H1 (cell line): ENCODE measurements at regions not wholly inside any gene's neighbourhood (a gene's known extent, or its start where the extent isn't known, plus 50 kb on each side); places are given as distances from the start of the nearest gene placed in this dataset.

Experiments used
- CTCF ChIA-PET: fragments of 300-600 bp; sonication (Branson Sonifier 250); formaldehyde crosslinking; loops from one replicate; lab custom pipeline; 2021; ENCODE audit not compliant: partially characterized antibody; lab: Charles Lee
- POLR2A ChIA-PET: fragments of 300-600 bp; sonication (Branson Sonifier 250); formaldehyde crosslinking; loops from one replicate; lab custom pipeline; 2021; ENCODE audit warnings: inconsistent platforms; ENCODE audit not compliant: partially characterized antibody; lab: Charles Lee
- DNase-seq, 2 experiments: peaks; one replicate each; pipeline versions ENCODE4 v3.0.0 to v3.0.0-alpha.2; 2010 to 2022; ENCODE audit warnings: low spot score in 2 of 2, low read depth in 1 of 2, mixed read lengths in 1 of 2
- FAIRE-seq: peaks from 2 replicates; lab custom pipeline; 2011; peaks lifted over from hg19 to GRCh38; lab: Jason Lieb, UNC
- H2AFZ ChIP-seq: 2 replicates; pipeline ENCODE4 v1.8.1; 2012; ENCODE audit warnings: low read length, inconsistent platforms
- H2AK5ac ChIP-seq: 2 replicates; pipeline ENCODE4 v1.6.1; 2013; ENCODE audit warnings: low read depth, low read length
- H2BK120ac ChIP-seq: replicated peaks from 2 replicates; pipeline ENCODE3; 2013; ENCODE audit warnings: low read depth, low read length, inconsistent platforms
- H2BK12ac ChIP-seq: 2 replicates; pipeline ENCODE4 v1.6.1; 2013; ENCODE audit warnings: low read depth, low read length
- H2BK15ac ChIP-seq: 2 replicates; pipeline ENCODE4 v1.6.1; 2013; ENCODE audit warnings: low read length
- H2BK20ac ChIP-seq: 2 replicates; pipeline ENCODE4 v1.6.1; 2013; ENCODE audit warnings: low read length
- H2BK5ac ChIP-seq: 2 replicates; pipeline ENCODE4 v1.6.1; 2013; ENCODE audit warnings: low read depth, low read length
- H3K14ac ChIP-seq: 2 replicates; pipeline ENCODE4 v1.6.1; 2013; ENCODE audit warnings: inconsistent platforms; ENCODE audit not compliant: insufficient read length
- H3K18ac ChIP-seq: 2 replicates; pipeline ENCODE4 v1.6.1; 2013; ENCODE audit warnings: low read length; ENCODE audit errors: extremely low read depth
- H3K23ac ChIP-seq: 2 replicates; pipeline ENCODE4 v1.6.1; 2013; ENCODE audit warnings: inconsistent platforms; ENCODE audit not compliant: insufficient read length
- H3K23me2 ChIP-seq: 2 replicates; pipeline ENCODE4 v1.6.1; 2013; ENCODE audit warnings: low read depth, low read length
- H3K27ac ChIP-seq: 2 replicates; pipeline ENCODE4 v1.6.1; 2011; ENCODE audit warnings: low read depth, low read length, inconsistent platforms
- H3K27me3 ChIP-seq, 4 experiments: replicated peaks in 1 of 4; 1 replicate in 1 of 4; 2 replicates in 3 of 4; pipeline versions ENCODE4 v1.6.1 to v1.8.1; 2011 to 2013; ENCODE audit warnings: low read length in 3 of 4, mild to moderate bottlenecking in 3 of 4, inconsistent platforms in 2 of 4, mixed read lengths in 2 of 4, moderate library complexity in 1 of 4; ENCODE audit not compliant: control insufficient read depth in 3 of 4, insufficient read depth in 3 of 4; ENCODE audit errors: extremely low read depth in 1 of 4
- H3K36me3 ChIP-seq, 4 experiments: 2 replicates each; pipeline versions ENCODE4 v1.6.1 to v1.8.1; 2011 to 2013; ENCODE audit warnings: mild to moderate bottlenecking in 4 of 4, low read length in 3 of 4, moderate library complexity in 2 of 4, control low read depth in 1 of 4, inconsistent platforms in 1 of 4; ENCODE audit not compliant: insufficient read depth in 4 of 4, control insufficient read depth in 2 of 4
- H3K4ac ChIP-seq: replicated peaks from 2 replicates; pipeline ENCODE3; 2013; ENCODE audit warnings: low read length, low read depth, mixed read lengths, inconsistent platforms; ENCODE audit not compliant: insufficient read length
- H3K4me1 ChIP-seq, 4 experiments: replicated peaks in 1 of 4; 1 replicate in 1 of 4; 2 replicates in 3 of 4; pipeline versions ENCODE4 v1.6.1 to v1.8.1; 2011 to 2013; ENCODE audit warnings: low read length in 3 of 4, inconsistent platforms in 2 of 4, mixed read lengths in 1 of 4; ENCODE audit not compliant: insufficient read depth in 4 of 4, control insufficient read depth in 3 of 4
- H3K4me2 ChIP-seq, 2 experiments: 2 replicates each; pipeline versions ENCODE4 v1.6.1 to v1.8.1; 2011 to 2013; ENCODE audit warnings: low read depth in 2 of 2, low read length in 2 of 2, control low read depth in 1 of 2, inconsistent platforms in 1 of 2, mild to moderate bottlenecking in 1 of 2; ENCODE audit not compliant: insufficient read depth in 1 of 2
- H3K4me3 ChIP-seq, 4 experiments: fragments of 200-600, 300-600 bp in 1 of 4; sonication (generic), shearing (Covaris generic), sonication (Bioruptor Twin) in 1 of 4; 2 replicates each; pipeline versions ENCODE4 v1.5.1 to v1.8.1; 2011 to 2016; ENCODE audit warnings: low read length in 4 of 4, low read depth in 3 of 4, control low read depth in 2 of 4, inconsistent platforms in 2 of 4, mild to moderate bottlenecking in 2 of 4, mixed read lengths in 1 of 4, moderate library complexity in 1 of 4; ENCODE audit not compliant: insufficient read depth in 2 of 4; ENCODE audit errors: extremely low read depth in 1 of 4
- H3K56ac ChIP-seq: replicated peaks from 2 replicates; pipeline ENCODE3; 2013; ENCODE audit warnings: low read depth, mild to moderate bottlenecking, mixed read lengths, low read length, inconsistent platforms; ENCODE audit not compliant: insufficient read length
- H3K79me1 ChIP-seq: 2 replicates; pipeline ENCODE4 v1.6.1; 2013; ENCODE audit warnings: low read depth, low read length, control low read depth
- H3K79me2 ChIP-seq, 2 experiments: 2 replicates each; pipeline versions ENCODE4 v1.6.1 to v1.8.1; 2012 to 2013; ENCODE audit warnings: low read length in 2 of 2, mild to moderate bottlenecking in 2 of 2, inconsistent platforms in 1 of 2; ENCODE audit not compliant: insufficient read depth in 2 of 2, control insufficient read depth in 1 of 2
- H3K9ac ChIP-seq, 4 experiments: replicated peaks in 1 of 4; 1 replicate in 1 of 4; 2 replicates in 3 of 4; pipeline versions ENCODE4 v1.6.1 to v1.8.1; 2011 to 2013; ENCODE audit warnings: low read depth in 3 of 4, low read length in 3 of 4, control low read depth in 2 of 4, mild to moderate bottlenecking in 2 of 4, moderate library complexity in 2 of 4, inconsistent platforms in 1 of 4; ENCODE audit errors: extremely low read depth in 1 of 4
- H3K9me3 ChIP-seq, 2 experiments: 2 replicates each; pipeline versions ENCODE4 v1.6.1 to v1.8.1; 2012 to 2013; ENCODE audit warnings: mild to moderate bottlenecking in 2 of 2, moderate library complexity in 2 of 2, control low read depth in 1 of 2, inconsistent platforms in 1 of 2, low read depth in 1 of 2, low read length in 1 of 2, mixed read lengths in 1 of 2; ENCODE audit not compliant: insufficient read depth in 2 of 2
- H4K20me1 ChIP-seq, 2 experiments: replicated peaks in 1 of 2; 2 replicates each; pipeline versions ENCODE3 to v1.8.1; 2011 to 2013; ENCODE audit warnings: inconsistent platforms in 2 of 2, low read length in 2 of 2, mild to moderate bottlenecking in 1 of 2; ENCODE audit not compliant: insufficient read depth in 2 of 2, control insufficient read depth in 1 of 2
- H4K5ac ChIP-seq: 2 replicates; pipeline ENCODE4 v1.6.1; 2013; ENCODE audit warnings: low read length, low read depth, mixed read lengths, inconsistent platforms; ENCODE audit not compliant: insufficient read length
- H4K8ac ChIP-seq: 2 replicates; pipeline ENCODE4 v1.8.0; 2013; ENCODE audit warnings: mild to moderate bottlenecking, moderate library complexity, low read length, inconsistent platforms; ENCODE audit not compliant: insufficient read depth; ENCODE audit errors: extremely low read depth
- H4K91ac ChIP-seq: replicated peaks from 2 replicates; pipeline ENCODE3; 2013; ENCODE audit warnings: low read length, mixed read lengths, inconsistent platforms; ENCODE audit not compliant: insufficient read length
- BACH1 ChIP-seq: IDR thresholded peaks from 2 replicates; pipeline ENCODE4 v1.6.1; 2012; ENCODE audit warnings: low read length, improper control_type of control experiment
- CEBPB ChIP-seq: IDR thresholded peaks from 2 replicates; pipeline ENCODE4 v1.6.1; 2012; ENCODE audit warnings: low read depth, low read length
- CHD2 ChIP-seq: IDR thresholded peaks from 2 replicates; pipeline ENCODE4 v1.6.1; 2012; ENCODE audit warnings: low read length, improper control_type of control experiment
- HDAC6 ChIP-seq: IDR thresholded peaks from one replicate; pipeline ENCODE4 v1.7.1; 2012; ENCODE audit warnings: low read depth, mild to moderate bottlenecking, inconsistent platforms, low read length, moderate library complexity
- JUN ChIP-seq: IDR thresholded peaks from 2 replicates; pipeline ENCODE4 v1.6.1; 2011; ENCODE audit warnings: low read depth, mild to moderate bottlenecking, improper control_type of control experiment, low read length
- KDM1A ChIP-seq: fragments of 200-600, 300-600 bp; sonication (generic); IDR thresholded peaks from 2 replicates; pipeline ENCODE4 v1.7.1; 2016; ENCODE audit warnings: mild to moderate bottlenecking, low read length, borderline replicate concordance
- KDM5A ChIP-seq: fragments of 200-600 bp; IDR thresholded peaks from 2 replicates; pipeline ENCODE4 v1.7.1; 2012; ENCODE audit warnings: mild to moderate bottlenecking, low read length, inconsistent platforms, mixed read lengths
- NANOG ChIP-seq: IDR thresholded peaks from 2 replicates; pipeline ENCODE4 v1.6.1; 2011; ENCODE audit warnings: low read length, low read depth, mild to moderate bottlenecking, inconsistent platforms; ENCODE audit not compliant: insufficient read depth, poor library complexity, severe bottlenecking
- PHF8 ChIP-seq: fragments of 200-600 bp; sonication (generic); conservative IDR thresholded peaks from 2 replicates; pipeline ENCODE4 v1.7.1; 2012; ENCODE audit warnings: low read depth, mild to moderate bottlenecking, inconsistent platforms, low read length, moderate library complexity
- SP2 ChIP-seq: IDR thresholded peaks from 2 replicates; pipeline ENCODE4 v1.6.1; 2012; ENCODE audit warnings: mild to moderate bottlenecking, low read length, inconsistent platforms
- TBP ChIP-seq: IDR thresholded peaks from 2 replicates; pipeline ENCODE4 v1.6.1; 2011; ENCODE audit warnings: low read depth, low read length, improper control_type of control experiment
- WGBS, 2 experiments: shearing (Covaris generic) in 1 of 2; methylation state at CpG; one replicate each; pipeline versions ENCODE4 v1.1.6 to v1.1.7; 2013 to 2015; ENCODE audit warnings: low lambda C conversion rate in 2 of 2, mixed read lengths in 2 of 2, inconsistent platforms in 1 of 2, low coverage in 1 of 2, missing lambda C conversion rate in 1 of 2; ENCODE audit not compliant: insufficient replicate concordance in 2 of 2, insufficient coverage in 1 of 2, insufficient read length in 1 of 2; ENCODE audit errors: extremely low coverage in 1 of 2, missing lambda C conversion rate in 1 of 2; 5-methylcytosine and 5-hydroxymethylcytosine counted together
- TF ChIP-seq, protein P1 (sequence below), 3 experiments: IDR thresholded peaks; 1 replicate in 2 of 3; 2 replicates in 1 of 3; pipeline versions ENCODE4 v1.5.1 to v1.6.1; 2011; ENCODE audit warnings: low read length in 3 of 3, mild to moderate bottlenecking in 3 of 3, inconsistent platforms in 2 of 3, low read depth in 1 of 3, moderate library complexity in 1 of 3; ENCODE audit not compliant: insufficient read depth in 1 of 3; ENCODE audit errors: control extremely low read depth in 1 of 3

DNA sequence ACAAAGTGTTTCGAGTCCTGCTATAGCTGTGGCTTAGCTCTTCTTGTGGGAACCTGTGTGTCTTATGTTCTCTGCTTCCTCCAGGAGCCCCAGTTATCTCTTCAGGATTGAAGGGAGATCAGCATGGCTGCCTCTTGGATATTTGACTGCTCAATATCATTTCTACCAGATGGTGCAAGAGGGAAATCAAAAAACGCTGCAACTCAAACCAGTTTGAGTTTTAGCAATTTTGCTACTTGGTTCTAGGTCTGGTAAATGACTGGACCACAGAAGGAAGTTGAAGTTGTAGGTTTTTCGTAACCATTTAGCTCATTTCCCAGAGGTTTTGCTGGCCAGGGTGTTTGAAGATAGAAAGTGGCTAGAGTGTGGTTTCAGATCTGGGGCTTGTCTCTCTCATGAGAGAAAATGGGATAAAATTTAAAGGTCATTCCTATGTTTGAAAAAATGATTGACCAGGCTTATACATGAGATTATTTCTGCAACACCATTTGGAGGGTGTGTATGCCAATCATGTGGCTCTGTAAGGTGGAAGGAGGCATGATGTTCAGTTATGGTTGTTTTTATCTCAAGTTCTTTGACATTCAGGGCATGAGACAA, 210.4 kb downstream of the SPRY1 start:
- POLR2A ChIA-PET: no interaction called here
- FAIRE-seq (no peak), DNase-seq (no peak)
- no peaks in the 10 kb centered on the region for H3K79me1 ChIP-seq
- CTCF ChIA-PET: interaction anchor here (0.6 to 1.2 kb wide), 2 partner anchors 17 to 25 kb away, joined by 3 to 4 read pairs; no protein-coding TSS in a partner anchor
- no peak overlapping the region for H3K4me3 ChIP-seq
- H3K4ac ChIP-seq: no peak overlapping the region
- H3K9me3 ChIP-seq: no peaks in the 10 kb centered on the region
- H3K4me2 ChIP-seq: no peak overlapping the region
- no peak overlapping the region for H2BK12ac ChIP-seq
- no peak overlapping the region for H2AFZ ChIP-seq
- H3K27me3 ChIP-seq: no peaks in the 10 kb centered on the region
- WGBS, 2 experiments: 87% methylated on average over 3 of the region's 3 CpGs; no CpG with 5 or more reads in 1 of the 2 experiments
- no peak overlapping the region for H3K56ac ChIP-seq
- H3K18ac ChIP-seq: no peak overlapping the region
- H2AK5ac ChIP-seq: no peak overlapping the region
- H3K23me2 ChIP-seq: no peaks in the 10 kb centered on the region
- H2BK20ac ChIP-seq: no peak overlapping the region
- H3K36me3 ChIP-seq: no peaks in the 10 kb centered on the region
- H3K27ac ChIP-seq: no peak overlapping the region
- H2BK120ac ChIP-seq: no peak overlapping the region
- H3K23ac ChIP-seq: no peak overlapping the region
- no peak overlapping the region for H3K9ac ChIP-seq
- no peaks in the 10 kb centered on the region for H3K79me2 ChIP-seq
- no peaks in the 10 kb centered on the region for H3K4me1 ChIP-seq
- no peak overlapping the region for H4K8ac ChIP-seq
- no peak overlapping the region for H2BK15ac ChIP-seq
- no peak overlapping the region for H3K14ac ChIP-seq
- no peaks in the 10 kb centered on the region for H4K20me1 ChIP-seq
- no peak overlapping the region for H4K5ac ChIP-seq
- no peak overlapping the region for H2BK5ac ChIP-seq
- no peak overlapping the region for H4K91ac ChIP-seq
- TF ChIP-seq SP2 (no peak), BACH1 (no peak), KDM1A (no peak), CEBPB (no peak), HDAC6 (no peak), NANOG (no peak), JUN (no peak), TBP (no peak), KDM5A (no peak), PHF8 (no peak), CHD2 (no peak)
- TF ChIP-seq, protein P1, sequence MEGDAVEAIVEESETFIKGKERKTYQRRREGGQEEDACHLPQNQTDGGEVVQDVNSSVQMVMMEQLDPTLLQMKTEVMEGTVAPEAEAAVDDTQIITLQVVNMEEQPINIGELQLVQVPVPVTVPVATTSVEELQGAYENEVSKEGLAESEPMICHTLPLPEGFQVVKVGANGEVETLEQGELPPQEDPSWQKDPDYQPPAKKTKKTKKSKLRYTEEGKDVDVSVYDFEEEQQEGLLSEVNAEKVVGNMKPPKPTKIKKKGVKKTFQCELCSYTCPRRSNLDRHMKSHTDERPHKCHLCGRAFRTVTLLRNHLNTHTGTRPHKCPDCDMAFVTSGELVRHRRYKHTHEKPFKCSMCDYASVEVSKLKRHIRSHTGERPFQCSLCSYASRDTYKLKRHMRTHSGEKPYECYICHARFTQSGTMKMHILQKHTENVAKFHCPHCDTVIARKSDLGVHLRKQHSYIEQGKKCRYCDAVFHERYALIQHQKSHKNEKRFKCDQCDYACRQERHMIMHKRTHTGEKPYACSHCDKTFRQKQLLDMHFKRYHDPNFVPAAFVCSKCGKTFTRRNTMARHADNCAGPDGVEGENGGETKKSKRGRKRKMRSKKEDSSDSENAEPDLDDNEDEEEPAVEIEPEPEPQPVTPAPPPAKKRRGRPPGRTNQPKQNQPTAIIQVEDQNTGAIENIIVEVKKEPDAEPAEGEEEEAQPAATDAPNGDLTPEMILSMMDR (IDR thresholded peaks at IDR 0.05; ENCODE audit: control extremely low read depth in 1 of 3, insufficient read depth in 1 of 3, low read depth in 1 of 3, low read length in 3 of 3): no peak
